Dedifferentiated amniotic fluid mesenchymal stem cell (primary cell): ENCODE measurements at regions not wholly inside any gene's neighbourhood (a gene's known extent, or its start where the extent isn't known, plus 50 kb on each side); places are given as distances from the start of the nearest gene placed in this dataset.

Source experiments
- DNase-seq: peaks from one replicate; pipeline ENCODE4 v3.0.0-alpha.2; 2016; ENCODE audit errors: extremely low spot score

DNA sequence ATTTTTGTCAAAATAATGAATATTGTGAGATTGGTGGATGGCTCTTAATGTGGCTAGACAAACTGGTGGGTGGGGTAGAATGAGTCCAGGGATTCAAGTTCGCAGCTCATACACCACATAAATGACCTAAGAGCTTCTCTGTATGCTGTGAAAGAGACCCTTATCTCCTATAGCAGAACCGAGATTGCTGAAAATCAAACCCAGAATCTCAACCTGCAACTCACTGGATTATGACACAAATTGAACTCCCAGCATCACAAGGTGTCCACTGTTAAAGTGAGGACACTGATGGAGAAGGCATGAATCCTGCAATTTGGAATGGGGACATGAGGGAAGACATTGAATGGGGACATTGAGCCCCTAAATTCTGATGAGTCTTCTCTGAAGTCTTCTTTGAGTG is 51.3 kb upstream of the CNKSR3 start:
- no peak for DNase-seq

DNA sequence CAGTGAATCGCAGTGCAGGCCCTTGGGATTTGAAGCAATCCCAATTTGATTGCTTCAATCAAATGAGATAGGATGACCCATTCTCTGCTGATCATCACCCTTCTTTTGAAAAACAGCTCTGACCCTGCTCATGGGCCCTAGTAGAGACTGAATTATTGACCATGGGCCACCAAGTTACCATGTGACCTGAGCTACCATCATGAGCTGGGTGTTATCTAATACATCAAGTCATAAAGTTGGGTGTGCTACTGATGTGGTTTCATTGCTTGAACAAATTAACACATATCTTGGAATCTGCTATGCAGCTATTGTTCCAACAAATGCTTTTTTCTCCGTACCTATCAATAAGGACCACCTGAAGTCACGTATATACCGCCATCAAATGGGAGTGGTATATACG is 54.8 kb upstream of the CNKSR3 start:
- DNase-seq: no peak

DNA sequence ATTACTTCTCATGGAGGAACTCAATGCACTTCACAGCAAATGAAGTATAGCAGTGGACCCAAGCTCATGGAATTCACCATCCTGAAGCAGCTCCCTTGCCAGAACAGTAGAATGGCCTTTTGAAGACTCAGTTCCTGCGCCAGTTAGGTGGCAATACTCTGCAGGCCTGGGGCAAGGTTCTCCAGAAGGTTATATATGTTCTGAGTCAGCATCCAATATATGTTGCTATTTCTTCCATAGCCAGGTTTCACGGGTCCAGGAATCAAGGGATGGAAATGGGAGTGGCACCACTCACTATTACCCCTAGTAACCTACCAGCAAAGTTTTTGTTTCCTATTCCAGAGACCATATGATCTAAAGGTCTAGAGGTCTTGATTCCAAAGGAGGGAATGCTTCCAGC is 56.4 kb upstream of the CNKSR3 start:
- no peak for DNase-seq

DNA sequence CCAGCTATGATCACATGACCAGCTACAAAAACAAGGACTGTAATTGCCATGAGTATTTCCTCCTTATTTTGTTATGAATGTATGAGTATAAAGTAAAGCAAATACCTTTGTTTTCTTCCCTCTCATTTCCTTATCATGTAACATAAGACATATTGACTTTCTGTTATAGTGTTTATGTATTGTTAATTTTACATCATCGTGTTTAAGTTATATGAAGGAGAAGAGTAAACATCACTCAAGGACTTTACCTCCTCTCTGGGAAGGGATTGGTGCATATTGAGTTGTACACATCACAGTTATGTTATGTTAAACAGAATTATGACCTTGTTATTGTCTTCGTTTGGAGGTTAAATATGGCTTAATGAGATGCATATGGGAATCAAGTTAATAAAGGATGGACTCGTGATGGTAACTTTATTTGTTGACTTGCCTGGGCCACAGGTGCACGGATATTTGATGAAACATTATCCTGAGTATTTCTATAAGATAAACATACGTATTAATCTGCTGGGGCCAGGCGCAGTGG is 57.3 kb upstream of the CNKSR3 start:
- no peak for DNase-seq

DNA sequence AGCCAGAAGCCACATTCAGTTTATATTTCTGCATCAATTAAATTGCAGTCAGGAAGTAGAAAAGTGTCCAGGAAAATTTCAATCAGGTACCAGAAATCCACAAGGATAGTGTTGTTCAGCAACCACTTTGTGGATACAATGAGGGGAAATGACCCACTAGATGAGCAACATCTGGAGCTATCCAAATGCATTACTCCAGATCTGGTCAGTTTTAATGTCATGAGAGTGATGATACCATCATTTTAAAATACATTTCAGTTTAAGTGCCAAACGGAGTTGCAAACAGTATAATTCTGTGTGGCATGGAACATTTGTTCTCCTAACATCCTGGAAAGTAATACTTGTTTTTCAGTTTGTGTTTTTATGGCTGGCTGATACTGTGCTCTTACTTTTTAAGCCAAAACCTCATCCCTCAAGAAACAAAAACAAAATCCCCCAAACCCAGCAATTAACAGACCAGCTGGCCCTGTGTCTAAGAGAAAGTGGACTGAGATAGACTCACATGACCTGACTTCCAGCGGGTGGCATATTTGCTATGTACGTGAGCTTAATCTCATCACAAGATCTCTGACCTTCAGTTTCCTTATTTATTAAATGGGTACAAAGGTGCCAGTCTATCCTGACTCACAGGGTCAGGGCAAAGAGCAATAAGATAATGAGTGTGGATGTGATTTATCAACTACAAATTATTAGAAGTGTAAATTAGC is 58.8 kb upstream of the CNKSR3 start:
- DNase-seq: no peak

DNA sequence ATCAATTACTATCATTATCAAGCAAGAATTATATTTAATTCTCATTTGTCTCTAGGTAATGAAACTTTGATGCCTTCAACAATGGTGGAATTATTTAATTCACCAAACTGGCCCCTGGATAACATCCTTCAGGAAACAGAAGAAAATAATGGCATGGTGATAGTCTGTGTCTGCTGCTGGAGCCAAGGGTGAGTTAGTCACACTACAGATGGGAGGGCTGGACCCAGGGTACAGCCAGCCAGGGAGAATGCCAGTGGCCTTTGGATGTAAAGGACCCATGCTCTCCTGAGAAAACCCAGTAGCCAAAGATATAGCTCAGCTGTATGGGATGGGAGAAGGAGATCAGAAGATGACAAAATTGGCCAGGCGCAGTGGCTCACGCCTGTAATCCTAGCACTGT is 60.0 kb upstream of the CNKSR3 start:
- DNase-seq: no peak

DNA sequence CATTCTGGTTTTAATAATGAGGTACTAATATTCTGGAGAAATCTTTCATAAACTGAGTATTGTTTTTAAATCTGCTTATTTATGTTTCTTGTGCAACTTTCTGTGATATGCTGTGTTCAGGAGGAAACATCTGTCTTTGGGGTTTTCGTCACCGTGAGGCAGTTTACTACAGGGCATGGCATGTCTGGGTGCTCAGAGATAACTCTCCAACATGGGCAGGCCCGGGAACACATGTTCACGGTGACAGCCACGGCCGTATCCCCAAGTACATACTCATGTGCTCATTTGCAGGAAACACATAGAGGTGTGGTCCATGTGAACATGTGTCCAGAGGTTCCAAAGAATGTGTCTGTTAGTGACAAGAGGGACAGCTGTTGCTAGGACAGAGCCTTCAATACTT is 62.1 kb upstream of the CNKSR3 start:
- DNase-seq: no peak

DNA sequence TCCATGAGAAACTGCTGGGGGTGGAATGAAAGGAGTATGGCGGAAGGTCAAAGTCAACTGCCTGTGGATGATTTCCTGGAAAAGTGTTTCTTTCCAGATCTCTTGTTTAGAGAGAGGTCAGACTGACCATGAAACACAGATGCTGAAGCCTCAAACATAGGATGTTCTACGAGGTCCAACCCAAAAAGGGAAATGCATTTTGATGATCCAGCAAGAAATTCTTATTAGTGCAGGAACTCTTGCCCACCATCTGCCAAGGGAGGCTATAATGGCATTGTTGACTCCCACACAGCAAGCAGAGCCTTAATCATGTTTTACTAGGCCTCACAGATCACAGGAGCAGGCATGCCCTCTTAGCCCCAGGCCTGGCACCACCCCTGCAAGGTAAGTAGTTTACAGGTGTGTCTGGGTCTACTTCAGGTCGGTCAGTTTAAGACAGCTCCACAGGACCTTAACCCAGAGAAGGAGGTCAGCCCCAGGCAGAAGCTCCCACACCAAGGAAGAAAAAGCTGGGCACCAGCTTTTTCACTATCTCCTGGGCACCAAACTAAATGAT is 67.6 kb upstream of the CNKSR3 start:
- no peak for DNase-seq

DNA sequence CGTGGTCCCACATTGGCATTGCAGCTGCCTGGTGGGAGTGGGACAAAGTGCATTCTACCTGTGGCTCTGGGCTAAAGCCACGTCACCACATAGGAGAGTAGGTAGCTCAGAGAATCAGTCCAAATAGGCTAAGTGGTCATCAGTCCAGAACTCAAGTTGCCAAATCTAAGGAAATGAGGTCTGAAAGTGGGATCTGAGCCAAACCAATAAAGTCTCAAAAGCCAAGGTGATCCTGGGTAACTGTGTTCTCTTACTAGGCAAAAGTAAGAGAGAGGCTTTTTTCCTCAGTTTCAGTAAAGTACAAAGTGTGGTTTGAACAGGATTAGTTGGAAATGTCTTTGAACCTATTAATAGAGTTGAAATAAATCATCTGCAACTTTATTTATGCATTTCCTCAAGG is 68.6 kb upstream of the CNKSR3 start:
- DNase-seq: no peak

DNA sequence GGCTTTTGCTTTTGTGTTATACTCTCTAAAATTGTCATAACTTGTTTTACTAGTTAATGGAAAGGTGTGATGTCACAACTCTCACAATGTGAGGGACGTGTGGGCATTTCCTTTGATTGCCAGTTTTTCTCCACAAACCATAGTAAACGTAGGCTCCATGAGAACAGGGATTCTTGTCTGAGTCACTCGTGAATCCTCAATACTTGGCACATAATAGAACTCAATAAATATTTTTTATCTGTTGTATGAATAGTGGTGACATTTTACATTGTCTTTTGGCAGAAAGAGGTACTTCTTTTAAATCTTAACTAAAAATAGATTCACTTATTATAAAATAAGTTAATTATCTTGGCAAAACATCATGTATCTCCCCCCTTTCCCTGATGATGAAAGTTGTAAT is 69.0 kb upstream of the CNKSR3 start:
- no peak for DNase-seq

DNA sequence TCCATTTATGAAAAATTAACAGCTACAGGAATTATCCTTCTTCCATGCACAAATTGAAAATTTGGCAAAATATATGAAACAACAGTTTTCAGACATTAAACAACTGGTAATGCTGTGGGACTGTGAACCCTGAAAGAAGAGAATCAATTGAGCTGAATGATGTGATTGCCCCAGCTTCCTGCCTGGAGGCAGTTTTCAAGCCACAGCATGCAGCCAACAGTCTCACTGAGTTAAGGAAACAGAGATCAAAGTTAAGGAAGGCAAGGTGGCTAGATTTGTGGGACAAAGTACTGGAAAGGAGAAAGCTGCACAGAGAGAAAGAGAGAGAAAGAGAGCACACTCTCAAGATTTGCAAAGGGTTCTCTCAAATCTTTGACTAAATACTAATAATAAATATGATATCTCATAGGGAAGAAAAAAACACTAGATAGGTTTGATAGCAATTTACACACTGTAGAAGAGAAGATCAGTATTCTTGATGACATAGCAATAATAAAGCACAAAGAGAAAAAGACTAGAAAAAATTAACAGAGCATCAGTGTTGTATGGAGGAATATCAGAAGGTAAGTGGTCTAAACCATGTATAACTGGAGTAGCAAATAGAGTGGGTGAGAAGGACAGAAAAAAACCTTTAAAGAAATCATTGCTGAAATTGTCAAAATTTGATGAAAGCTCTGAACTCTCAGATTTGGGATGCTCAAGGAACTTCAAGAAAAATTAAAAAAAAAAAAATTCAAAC is 70.1 kb upstream of the CNKSR3 start:
- DNase-seq: no peak

DNA sequence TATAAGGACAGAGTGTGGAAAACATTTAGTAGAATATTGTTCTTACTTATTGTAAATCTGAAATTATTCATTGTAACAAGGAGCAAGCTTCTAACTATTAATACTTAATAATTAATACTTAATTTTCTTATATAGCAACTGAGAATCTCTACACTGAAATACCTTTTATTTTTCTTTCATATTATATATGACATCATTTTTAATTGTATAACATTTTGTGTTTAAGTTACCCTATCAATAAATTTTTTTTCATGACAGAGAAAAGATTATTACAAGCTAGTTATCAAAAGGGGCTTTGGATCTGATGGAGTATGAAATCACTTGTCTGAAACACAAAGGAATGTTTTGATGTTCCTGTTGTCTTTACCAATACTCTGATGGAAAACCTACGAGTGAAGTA is 72.2 kb upstream of the CNKSR3 start:
- no peak for DNase-seq

DNA sequence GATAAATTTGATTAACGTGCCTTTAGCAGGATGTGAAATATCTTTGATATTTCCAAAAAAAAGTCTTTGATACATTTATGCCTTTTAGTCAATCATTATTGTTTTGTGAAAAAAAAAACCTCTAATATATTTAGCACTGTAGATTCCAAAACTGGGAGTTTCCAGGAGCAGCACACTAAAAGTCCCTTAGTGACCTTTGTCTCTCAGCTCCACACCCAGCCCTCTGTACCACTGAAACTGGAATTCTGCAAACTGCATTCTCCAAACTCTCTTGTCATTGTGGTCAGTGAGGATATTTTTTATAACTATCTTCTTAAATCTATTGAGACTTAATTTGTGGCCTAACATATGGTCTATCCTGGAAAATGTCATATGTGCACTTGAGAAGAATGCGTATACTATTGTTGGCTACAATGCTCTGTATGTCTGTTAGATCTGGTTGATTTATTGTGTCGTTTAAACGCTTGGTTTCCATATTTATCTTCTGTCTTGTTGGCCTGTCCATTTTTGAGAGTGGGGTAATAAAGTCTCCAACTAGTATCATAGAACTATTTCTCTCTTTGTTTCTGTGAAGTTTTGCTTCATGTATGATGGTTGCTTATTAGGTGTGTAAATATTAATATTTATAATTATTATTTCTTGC is 73.2 kb upstream of the CNKSR3 start:
- no peak for DNase-seq

DNA sequence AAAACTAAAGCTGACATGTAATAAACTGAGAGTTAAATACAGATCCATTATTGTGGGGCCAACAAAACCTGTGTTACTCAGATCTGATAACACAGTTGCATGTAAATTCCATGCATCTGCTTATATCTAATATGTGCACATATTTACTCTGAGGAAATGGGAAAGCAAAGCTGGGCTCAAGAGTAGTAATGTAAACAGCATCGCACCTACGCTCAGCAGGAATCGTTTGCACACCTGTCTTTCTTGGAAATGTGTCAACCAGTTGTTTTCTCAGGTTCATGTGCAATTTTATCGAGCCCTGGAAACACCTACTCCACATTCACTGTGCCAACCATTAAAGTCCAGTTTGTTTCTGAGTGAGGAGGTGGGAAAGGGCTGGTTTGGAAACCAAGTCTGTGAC is 80.3 kb upstream of the CNKSR3 start:
- no peak for DNase-seq

DNA sequence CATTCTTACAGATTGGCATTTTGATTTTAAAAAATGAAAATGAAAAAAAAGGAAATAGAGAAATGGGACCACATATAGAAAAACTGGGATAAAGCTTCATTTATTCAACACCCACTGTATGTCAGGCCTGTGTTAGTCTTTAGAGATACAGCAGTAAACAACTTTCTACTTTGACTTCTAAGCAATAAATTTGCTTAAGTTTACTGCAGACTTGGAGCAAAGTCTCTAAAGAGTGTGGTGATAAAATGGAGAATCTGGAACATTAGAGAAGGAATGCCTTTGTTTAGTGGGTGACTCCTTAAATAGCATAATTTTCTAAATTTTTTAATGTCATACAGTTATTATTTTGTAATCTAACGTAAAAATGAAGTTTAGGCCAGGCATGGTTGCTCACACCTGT is 80.7 kb upstream of the CNKSR3 start:
- no peak for DNase-seq

DNA sequence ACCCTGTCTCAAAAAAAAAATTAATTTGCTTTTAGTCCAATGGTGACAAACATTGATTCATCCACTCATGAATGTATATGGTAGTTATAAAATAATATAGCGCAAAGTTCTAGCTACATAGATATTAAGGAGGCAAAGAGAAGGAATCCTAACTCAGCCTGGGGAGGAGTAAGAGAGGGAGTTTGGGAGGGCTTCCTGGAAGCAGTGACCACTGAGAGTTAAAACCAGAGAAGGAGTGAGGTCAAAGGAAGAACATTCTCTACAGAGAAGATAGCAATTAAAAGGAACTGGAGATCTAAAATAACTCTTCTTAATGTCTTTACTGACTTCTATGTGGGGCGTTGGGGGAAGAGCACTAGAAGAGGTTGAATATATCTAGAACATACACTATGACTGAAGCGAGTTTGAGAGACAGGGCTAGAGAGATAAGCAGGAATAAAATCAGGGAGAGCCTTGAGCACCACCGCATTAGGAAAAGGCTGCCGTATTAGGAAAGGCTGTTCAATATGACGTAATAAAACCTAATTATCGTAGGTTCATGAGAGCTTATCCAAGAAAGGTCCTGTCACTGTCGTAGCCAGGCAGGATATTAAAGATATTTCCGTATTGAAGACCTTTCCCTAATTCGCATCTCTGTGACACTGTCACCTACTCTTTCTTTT is 81.8 kb upstream of the CNKSR3 start:
- DNase-seq: no peak

DNA sequence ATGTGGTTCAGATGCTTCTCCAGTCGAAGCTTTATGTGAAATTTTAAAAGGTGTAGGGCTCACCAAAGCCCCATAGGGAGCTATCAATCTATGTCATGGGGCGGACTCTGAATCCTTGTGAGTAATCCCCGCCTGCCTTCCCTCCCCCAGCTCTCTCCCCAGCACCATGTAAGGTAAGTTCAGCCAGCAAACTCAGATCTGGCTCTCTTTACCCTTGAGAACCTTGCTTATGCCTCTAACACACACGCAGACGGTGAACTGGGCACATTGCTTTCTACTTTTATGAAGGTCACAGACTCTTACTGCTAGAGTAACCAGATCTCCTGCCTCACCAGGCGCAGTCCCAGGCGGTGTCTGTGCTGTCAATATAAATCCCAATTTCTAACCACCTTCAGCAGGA is 82.6 kb upstream of the CNKSR3 start:
- DNase-seq: no peak

DNA sequence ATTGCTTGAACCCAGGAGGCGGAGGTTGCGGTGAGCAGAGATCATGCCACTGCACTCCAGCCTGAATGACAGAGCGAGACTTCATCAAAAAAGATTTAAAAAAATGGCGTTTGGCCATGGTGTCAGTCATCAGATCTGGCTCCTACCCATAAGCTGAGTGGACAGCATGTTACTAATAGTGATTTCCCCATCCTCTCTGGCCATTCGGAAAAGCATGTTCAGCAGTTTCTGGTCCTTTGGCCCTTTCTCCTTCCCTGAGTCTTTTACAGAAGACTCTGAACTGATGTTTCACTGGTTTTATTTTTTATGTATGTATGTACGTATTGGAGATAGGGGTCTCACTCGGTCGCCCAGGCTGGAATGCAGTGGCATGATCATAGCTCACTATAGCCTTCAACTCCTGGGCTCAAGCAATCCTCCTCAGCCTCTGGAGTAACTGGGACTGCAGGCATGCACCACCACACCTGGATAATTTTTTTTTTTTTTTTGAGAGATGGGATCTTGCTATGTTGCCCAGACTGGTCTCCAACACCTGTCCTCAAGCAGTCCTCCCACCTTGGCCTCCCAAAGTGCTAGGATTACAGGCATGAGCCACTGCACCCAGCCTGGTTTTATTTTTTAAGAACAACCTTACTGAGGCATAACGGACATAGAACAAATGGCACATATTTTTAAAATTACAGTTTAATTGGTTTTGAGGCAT is 84.2 kb upstream of the CNKSR3 start:
- DNase-seq: no peak

DNA sequence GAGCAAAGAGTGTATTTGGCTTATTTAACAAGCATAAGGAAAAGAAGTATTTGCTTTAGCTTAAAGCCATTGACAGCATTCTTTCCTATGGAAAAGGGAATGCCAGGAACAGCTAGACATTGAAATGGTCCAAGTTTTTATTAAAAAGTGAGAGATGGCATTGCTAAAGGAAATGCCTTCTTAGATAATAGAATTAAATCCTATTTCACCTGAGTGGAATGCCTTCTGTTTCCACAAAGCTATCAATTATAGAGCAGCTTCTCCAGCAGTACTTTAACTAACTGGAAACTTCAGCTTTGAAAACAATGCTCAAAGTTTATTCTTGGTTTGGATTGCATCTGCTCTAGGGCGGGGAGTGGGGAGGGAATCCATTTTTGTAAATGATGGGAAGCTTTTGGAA is 85.1 kb upstream of the CNKSR3 start:
- DNase-seq: no peak

DNA sequence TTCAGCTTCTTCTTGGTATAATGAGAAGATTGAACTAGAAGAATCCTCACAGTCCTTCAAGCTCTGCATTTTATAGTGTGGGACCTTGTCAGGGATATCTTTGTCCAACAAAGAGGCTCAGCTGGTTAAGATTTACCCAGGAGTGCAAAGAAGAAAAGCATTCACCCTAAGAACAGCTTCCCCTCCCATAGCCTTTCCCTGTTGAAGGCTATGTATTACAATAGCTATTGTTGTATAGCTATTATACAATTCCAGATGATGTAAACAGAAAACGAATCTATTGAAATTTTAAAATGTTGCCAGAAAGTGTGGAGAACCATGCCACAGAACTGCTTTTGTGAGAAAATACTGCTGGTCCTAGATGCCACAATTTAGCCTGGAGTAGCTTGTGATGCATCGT is 85.5 kb upstream of the CNKSR3 start:
- no peak for DNase-seq

DNA sequence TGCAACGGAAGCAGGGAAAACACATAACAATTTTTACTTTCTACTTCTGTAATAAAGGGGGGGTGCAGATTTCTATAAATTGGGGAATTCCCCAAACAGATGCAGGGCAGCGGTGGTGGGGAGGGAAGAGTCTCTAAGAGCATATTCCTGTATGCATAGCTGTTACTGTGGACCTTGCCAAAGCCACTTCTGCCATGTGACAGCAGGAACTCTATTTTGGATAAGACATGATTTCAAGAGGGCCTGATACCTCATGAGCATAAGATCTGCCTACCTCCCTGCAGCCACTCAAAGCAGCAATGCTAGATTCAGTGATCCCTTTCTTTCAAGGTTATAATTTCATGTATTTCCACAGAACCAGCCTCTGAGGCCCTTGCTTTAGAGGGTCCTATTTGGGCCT is 86.2 kb upstream of the CNKSR3 start:
- DNase-seq: no peak

DNA sequence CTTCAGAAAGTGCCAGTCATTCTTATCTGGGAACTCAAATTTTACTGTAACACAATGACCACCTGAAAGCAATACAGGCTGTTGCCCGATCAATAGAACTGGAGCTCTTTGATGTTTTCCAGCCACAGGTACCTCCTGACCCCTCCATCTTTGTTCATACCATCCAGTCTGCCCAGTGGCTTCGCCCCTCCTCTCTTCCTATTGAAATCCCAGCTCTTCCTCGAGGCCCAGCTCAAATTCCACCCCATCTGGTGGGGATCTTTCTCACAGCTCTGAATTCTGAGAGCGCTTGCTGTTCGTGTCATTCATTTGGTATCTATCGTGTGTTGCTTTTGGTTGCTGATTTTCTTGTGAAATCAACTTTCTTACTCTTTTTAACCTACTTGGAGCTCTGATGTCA is 87.9 kb upstream of the CNKSR3 start:
- DNase-seq: no peak
